CMK (cell line): ENCODE measurements at regions not wholly inside any gene's neighbourhood (a gene's known extent, or its start where the extent isn't known, plus 50 kb on each side); places are given as distances from the start of the nearest gene placed in this dataset.
"Not testable (repeated sequence)": the region's sequence is repeated elsewhere in the genome, so short reads cannot be mapped to it uniquely, and the experiment has no call there.

ENCODE experiments used
- DNase-seq: peaks from one replicate; pipeline ENCODE4 v3.0.0-alpha.2; 2010; ENCODE audit warnings: low read depth

DNA sequence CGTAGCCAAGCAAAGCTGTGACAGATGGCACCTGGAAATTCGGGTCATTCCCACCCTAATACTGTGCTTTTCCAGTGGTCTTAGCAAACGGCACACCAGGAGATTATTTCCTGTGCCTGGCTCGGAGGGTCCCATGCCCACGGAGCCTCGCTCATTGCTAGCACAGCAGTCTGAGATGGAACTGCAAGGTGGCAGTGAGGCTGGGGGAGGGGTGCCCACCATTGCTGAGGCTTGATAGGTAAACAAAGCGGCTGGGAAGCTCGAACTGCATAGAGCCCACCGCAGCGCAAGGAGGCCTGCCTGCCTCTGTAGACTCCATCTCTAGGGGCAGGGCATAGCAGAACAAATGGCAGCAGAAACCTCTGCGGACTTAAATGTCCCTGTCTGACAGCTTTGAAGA is 942.8 kb downstream of the METTL15 start:
- DNase-seq = not testable (repeated sequence)

- DNase-seq = no peak
These were observed 932.3 kb downstream of the METTL15 start for GRCh38 chr11:29040489-29040888.

- no peak for DNase-seq
These were observed 924.4 kb downstream of the METTL15 start for GRCh38 chr11:29032384-29033149.

DNA sequence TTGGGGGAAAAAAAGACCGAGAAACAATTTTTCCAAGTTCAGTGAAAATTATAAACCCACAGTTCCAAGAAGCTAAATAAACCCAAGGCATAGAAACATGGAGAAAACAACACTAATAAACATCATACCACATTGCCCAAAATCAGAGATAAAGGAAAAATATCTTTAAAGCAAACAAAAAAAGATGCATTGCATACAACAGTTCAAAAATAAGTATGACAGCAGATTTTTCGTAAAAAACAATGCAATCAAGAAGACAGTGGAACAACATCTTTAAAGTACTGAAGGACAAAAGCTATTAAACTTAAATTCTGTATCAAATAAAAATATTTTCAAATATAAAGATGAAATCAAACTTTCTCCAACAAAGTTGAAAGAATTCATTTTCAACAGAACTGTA is 921.3 kb downstream of the METTL15 start:
- DNase-seq = no peak

GRCh38 chr11:29027436-29027835 is 919.2 kb downstream of the METTL15 start:
- no peak for DNase-seq

DNA sequence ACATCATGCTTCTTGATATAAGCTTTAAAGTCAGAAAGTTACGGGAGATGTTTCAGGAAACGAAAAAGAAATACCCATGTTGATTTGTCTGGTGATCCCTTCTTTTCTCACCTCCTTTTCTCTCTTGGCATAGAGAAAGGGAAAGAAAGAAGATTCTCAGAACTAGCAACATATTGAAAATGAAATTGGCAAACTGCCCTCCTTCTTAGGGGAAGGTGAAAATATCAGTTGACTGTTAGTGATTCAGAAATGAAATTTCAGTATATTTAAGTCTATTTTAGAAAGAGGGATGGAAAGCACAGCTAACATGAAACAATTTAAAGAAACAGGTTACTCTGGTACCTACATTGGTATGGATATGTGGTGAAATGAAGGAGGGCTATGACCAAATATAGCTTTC is 918.1 kb downstream of the METTL15 start:
- no peak for DNase-seq

GRCh38 chr11:29025001-29025400 is 916.8 kb downstream of the METTL15 start:
- no peak for DNase-seq

GRCh38 chr11:29024386-29024785 is 916.2 kb downstream of the METTL15 start:
- DNase-seq = no peak

DNA sequence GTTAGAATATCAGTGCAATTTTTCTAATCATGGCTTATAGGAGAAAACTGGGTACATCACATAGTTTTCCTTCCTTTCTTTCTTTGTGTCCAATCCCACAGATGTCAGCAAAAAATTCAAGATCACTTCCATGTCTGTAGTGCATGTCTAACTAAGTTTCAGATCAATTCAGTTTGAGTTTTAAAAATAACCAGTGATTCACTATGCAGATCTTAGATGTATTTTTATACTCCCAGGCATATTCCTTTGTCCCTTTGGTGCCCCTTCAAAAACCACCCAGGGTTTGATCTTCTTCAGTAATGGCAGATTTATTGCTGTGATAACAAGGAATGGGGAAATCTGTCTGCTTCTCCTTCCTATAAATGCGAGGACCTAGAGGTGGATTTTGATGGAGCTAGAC is 915.6 kb downstream of the METTL15 start:
- no peak for DNase-seq

GRCh38 chr11:29022676-29023075 is 914.5 kb downstream of the METTL15 start:
- no peak for DNase-seq

GRCh38 chr11:29019960-29020683 is 911.9 kb downstream of the METTL15 start:
- no peak for DNase-seq

DNA sequence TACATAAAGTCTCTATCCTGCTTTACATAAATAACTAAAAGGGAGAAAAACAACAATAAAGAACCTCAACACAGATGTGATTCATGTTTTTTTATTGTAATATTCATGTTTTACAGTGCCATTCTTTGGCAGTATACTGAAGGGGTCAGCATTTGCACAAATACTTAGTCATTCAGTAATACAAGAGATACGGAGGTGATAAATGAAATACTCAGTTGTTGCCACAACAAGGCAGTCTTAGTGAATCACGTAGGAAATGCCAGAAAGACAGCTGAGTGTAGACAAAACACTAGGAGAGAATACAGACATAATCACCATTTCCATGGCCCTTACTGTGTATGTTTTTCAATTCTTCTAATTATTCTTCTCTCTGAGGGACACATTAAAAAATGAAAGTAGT is 910.4 kb downstream of the METTL15 start:
- no peak for DNase-seq

DNA sequence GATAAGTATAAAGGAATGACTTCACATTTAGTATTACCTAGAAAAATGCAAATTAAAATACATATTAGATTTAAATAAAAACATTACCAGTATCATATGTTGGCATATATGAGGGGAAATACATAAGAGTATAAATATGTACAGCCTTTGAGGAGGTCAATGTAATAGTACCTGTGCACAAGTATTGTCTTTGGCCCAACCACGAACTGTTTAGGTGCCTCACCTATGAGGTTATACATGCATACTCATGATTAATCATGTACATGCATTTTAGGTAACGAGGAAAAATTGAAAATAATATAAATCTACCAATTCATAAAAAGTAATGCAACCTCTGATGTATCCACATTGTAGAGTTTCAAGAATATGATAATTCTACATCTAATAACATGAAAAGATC is 909.8 kb downstream of the METTL15 start:
- no peak for DNase-seq

- no peak for DNase-seq
These were observed 904.3 kb downstream of the METTL15 start for GRCh38 chr11:29012507-29012906.

DNA sequence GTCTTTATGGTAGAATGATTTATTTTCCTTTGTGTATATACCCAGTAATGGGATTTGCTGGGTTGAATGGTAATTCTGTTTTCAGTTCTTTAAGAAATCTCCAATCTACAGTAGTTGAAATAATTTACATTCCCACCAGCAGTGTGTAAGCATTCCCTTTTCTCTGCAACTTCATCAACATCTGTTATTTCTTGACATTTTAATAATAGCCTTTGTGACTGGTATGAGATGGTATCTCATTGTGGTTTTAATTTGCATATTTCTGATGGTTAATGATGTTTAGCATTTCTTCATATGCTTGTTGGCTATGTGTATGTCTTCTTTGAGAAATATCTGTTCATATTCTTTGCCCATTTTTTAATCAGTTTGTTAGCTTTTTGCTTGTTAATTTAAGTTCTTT is 901.2 kb downstream of the METTL15 start:
- DNase-seq = no peak

DNA sequence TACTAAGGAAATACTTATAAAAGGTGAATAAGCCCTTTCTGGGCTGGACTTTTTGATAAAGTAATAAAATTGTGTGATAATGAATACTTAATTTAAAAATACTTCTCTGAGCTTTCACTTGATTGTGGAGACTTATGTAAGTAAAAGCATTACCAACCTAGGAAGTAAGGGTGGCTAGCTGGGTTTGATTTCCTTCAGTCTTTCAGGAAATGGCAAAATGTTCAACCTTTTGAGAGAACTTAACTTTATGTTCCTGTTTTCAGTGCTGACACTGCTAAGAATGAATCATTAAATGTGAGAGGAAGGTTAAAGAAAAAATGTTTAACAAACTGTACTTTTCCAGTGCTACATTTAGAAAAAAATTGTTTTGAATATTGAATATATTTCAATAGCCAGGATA is 900.3 kb downstream of the METTL15 start:
- no peak for DNase-seq

GRCh38 chr11:29006668-29007067 is 898.5 kb downstream of the METTL15 start:
- no peak for DNase-seq

- DNase-seq = no peak
These were observed 897.3 kb downstream of the METTL15 start for GRCh38 chr11:29005401-29005980.

- DNase-seq = no peak
These were observed 894.6 kb downstream of the METTL15 start for GRCh38 chr11:29002816-29003215.

DNA sequence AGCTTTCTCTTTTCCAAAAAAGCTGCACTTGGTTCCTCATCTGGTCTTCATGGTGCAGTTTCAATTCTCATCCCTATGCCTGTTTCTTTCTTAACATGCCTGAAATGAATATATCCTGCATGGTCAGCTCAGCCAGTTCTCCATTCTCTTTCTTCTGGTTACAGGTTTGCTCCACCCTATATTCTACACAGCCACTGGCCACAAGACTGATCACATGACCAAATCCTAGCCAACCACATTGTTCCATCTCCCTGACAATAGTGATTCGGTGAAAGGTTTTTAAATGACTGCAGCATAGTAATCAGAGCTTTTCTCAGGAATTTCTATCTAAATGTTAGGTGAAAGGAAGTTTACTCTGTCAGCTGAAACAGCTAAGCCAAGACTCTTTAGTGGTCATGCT is 891.4 kb downstream of the METTL15 start:
- DNase-seq = no peak

DNA sequence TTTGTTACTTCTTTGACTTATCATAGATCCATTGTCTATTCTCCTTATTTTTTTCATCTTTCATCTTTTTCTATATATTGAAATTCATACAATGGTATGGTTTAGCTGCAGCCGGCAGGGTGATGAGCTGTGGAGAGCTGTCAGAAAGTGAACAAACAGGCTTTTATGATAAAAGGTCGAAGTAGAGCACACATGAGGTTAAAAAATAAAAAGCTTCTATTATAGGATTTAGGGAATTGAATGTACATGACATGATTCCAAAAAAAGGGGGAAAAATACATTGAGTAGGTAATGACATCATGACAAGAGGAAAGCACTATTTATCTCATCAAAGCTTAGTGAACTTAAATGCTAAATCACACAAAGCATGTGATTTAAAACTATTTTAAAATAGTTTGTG is 884.8 kb downstream of the METTL15 start:
- DNase-seq = no peak

DNA sequence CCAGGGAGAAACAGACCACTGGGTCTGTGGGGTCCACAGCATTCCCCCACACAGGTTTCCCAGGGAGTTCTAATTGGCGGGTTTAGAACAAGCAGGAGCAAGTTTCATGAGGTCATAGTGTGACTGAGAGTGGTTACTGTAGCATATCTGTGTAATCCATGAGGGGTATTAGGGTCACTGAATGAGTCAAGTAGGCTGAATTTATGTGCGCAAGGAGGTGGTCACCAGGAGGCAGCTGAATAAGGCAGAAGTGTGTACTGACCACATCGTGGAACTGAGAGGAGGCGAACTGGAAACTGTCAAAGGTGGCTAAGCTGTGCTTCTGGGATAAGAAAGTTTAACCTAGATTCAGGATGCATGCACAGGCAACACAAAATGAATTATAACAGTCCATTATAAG is 876.0 kb downstream of the METTL15 start:
- DNase-seq = no peak

DNA sequence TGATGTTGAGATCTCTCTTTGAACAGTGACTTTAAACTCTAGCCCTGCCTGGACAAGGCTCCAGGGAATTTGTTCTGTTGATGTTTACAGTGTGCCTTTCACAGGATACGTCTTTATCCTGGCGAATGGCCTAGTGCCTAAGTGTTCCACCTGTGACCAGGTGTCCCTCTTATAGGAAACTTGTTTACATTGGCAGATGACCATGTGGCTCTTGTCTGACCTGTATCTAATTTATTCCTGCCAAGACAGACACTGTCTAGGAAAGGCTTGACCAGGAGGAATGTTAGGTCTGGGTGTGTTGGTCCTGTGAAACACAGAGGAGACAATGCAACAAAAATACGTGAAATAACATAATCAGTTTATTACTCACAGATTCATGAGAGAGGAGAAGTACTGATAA is 875.6 kb downstream of the METTL15 start:
- no peak for DNase-seq
